HepG2 (cell line): ENCODE measurements at regions not wholly inside any gene's neighbourhood (a gene's known extent, or its start where the extent isn't known, plus 50 kb on each side); places are given as distances from the start of the nearest gene placed in this dataset.

Experiments
- ETV6 ChIP-seq: sonication (generic); formaldehyde crosslinking; conservative IDR thresholded peaks from 2 replicates; pipeline ENCODE4 v1.4.0; 2020; ENCODE audit warnings: missing genetic modification reagents
- NR2F6 ChIP-seq, 2 experiments: IDR thresholded peaks; 2 replicates each; pipeline ENCODE4 v1.6.1; 2016; ENCODE audit warnings: antibody characterized with exemption in 1 of 2, mild to moderate bottlenecking in 1 of 2
- SUZ12 ChIP-seq: fragments of 150-350 bp; IDR thresholded peaks from 2 replicates; pipeline ENCODE4 v1.6.1; 2014; ENCODE audit warnings: low read depth, low read length
- TARDBP ChIP-seq: sonication (generic); formaldehyde crosslinking; IDR thresholded peaks from 2 replicates; pipeline ENCODE4 v1.8.0; 2022; ENCODE audit warnings: mild to moderate bottlenecking, missing genetic modification reagents
- TGIF2 ChIP-seq: IDR thresholded peaks from 2 replicates; pipeline ENCODE4 v1.6.1; 2016; ENCODE audit warnings: control low read depth, missing compliant biosample characterization
- ZNF558 ChIP-seq: sonication (generic); formaldehyde crosslinking; IDR thresholded peaks from 2 replicates; pipeline ENCODE4 v1.9.0; 2022; ENCODE audit warnings: mild to moderate bottlenecking, missing genetic modification reagents, borderline replicate concordance
- TF ChIP-seq, protein P1 (sequence below): sonication (generic); formaldehyde crosslinking; conservative IDR thresholded peaks from 2 replicates; pipeline ENCODE4 v1.4.0; 2020; ENCODE audit warnings: missing genetic modification reagents
- TF ChIP-seq, protein P2 (sequence below): IDR thresholded peaks from 2 replicates; pipeline ENCODE4 v1.4.0; 2020; ENCODE audit warnings: mild to moderate bottlenecking, missing genetic modification reagents
- TF ChIP-seq, protein P3 (sequence below): sonication (generic); formaldehyde crosslinking; IDR thresholded peaks from 2 replicates; pipeline ENCODE4 v1.4.0; 2020; ENCODE audit warnings: missing genetic modification reagents, borderline replicate concordance
- TF ChIP-seq, protein P4 (sequence below): sonication (generic); formaldehyde crosslinking; IDR thresholded peaks from 2 replicates; pipeline ENCODE4 v1.4.0; 2020; ENCODE audit warnings: mild to moderate bottlenecking, low read depth, missing genetic modification reagents

DNA sequence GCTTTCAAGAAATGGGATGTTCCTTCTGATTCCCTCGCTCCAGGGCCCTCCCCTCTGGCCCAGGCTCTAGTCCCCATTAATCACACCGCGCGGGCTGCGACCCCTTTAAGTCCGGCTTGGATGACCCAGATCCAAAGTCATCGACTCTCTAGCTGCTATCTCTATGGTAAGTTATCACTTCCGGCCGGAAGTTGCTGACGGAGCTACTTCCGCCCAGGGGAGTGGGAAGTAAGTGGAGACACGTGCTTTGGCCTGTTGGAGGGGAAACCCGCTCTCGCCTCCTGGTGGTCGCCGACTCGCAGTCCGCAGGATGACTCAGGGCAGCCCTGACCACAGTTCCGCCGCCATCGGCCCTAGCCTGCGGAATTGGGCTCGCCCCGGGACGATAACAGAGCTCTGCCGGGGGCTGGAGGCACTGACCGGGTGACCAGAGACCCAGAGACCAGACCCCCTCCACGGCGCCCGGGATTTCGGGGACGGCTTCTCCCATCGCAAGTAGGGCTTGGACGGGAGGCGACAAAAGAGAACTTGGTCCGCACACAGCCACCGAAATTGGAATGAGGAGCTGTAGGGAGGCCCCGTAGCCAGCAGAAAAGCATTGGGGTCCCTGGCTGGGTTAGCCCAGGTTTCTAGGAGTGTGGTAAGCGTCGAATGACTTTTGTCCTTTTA is 52.2 kb upstream of the SEC14L1 start (continued):
- TF ChIP-seq, protein P1, sequence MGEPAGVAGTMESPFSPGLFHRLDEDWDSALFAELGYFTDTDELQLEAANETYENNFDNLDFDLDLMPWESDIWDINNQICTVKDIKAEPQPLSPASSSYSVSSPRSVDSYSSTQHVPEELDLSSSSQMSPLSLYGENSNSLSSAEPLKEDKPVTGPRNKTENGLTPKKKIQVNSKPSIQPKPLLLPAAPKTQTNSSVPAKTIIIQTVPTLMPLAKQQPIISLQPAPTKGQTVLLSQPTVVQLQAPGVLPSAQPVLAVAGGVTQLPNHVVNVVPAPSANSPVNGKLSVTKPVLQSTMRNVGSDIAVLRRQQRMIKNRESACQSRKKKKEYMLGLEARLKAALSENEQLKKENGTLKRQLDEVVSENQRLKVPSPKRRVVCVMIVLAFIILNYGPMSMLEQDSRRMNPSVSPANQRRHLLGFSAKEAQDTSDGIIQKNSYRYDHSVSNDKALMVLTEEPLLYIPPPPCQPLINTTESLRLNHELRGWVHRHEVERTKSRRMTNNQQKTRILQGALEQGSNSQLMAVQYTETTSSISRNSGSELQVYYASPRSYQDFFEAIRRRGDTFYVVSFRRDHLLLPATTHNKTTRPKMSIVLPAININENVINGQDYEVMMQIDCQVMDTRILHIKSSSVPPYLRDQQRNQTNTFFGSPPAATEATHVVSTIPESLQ (CRISPR knock-in tag) = peak; percentile 86; the same call in 1 of the 2 replicates
- TF ChIP-seq, protein P2, sequence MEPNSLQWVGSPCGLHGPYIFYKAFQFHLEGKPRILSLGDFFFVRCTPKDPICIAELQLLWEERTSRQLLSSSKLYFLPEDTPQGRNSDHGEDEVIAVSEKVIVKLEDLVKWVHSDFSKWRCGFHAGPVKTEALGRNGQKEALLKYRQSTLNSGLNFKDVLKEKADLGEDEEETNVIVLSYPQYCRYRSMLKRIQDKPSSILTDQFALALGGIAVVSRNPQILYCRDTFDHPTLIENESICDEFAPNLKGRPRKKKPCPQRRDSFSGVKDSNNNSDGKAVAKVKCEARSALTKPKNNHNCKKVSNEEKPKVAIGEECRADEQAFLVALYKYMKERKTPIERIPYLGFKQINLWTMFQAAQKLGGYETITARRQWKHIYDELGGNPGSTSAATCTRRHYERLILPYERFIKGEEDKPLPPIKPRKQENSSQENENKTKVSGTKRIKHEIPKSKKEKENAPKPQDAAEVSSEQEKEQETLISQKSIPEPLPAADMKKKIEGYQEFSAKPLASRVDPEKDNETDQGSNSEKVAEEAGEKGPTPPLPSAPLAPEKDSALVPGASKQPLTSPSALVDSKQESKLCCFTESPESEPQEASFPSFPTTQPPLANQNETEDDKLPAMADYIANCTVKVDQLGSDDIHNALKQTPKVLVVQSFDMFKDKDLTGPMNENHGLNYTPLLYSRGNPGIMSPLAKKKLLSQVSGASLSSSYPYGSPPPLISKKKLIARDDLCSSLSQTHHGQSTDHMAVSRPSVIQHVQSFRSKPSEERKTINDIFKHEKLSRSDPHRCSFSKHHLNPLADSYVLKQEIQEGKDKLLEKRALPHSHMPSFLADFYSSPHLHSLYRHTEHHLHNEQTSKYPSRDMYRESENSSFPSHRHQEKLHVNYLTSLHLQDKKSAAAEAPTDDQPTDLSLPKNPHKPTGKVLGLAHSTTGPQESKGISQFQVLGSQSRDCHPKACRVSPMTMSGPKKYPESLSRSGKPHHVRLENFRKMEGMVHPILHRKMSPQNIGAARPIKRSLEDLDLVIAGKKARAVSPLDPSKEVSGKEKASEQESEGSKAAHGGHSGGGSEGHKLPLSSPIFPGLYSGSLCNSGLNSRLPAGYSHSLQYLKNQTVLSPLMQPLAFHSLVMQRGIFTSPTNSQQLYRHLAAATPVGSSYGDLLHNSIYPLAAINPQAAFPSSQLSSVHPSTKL (CRISPR knock-in tag) = peak; percentile 81
- TF ChIP-seq ETV6 = peak; percentile 99
- TF ChIP-seq, protein P3, sequence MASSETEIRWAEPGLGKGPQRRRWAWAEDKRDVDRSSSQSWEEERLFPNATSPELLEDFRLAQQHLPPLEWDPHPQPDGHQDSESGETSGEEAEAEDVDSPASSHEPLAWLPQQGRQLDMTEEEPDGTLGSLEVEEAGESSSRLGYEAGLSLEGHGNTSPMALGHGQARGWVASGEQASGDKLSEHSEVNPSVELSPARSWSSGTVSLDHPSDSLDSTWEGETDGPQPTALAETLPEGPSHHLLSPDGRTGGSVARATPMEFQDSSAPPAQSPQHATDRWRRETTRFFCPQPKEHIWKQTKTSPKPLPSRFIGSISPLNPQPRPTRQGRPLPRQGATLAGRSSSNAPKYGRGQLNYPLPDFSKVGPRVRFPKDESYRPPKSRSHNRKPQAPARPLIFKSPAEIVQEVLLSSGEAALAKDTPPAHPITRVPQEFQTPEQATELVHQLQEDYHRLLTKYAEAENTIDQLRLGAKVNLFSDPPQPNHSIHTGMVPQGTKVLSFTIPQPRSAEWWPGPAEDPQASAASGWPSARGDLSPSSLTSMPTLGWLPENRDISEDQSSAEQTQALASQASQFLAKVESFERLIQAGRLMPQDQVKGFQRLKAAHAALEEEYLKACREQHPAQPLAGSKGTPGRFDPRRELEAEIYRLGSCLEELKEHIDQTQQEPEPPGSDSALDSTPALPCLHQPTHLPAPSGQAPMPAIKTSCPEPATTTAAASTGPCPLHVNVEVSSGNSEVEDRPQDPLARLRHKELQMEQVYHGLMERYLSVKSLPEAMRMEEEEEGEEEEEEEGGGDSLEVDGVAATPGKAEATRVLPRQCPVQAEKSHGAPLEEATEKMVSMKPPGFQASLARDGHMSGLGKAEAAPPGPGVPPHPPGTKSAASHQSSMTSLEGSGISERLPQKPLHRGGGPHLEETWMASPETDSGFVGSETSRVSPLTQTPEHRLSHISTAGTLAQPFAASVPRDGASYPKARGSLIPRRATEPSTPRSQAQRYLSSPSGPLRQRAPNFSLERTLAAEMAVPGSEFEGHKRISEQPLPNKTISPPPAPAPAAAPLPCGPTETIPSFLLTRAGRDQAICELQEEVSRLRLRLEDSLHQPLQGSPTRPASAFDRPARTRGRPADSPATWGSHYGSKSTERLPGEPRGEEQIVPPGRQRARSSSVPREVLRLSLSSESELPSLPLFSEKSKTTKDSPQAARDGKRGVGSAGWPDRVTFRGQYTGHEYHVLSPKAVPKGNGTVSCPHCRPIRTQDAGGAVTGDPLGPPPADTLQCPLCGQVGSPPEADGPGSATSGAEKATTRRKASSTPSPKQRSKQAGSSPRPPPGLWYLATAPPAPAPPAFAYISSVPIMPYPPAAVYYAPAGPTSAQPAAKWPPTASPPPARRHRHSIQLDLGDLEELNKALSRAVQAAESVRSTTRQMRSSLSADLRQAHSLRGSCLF = peak; percentile 72; the same call in 1 of the 2 replicates
- TF ChIP-seq, protein P4, sequence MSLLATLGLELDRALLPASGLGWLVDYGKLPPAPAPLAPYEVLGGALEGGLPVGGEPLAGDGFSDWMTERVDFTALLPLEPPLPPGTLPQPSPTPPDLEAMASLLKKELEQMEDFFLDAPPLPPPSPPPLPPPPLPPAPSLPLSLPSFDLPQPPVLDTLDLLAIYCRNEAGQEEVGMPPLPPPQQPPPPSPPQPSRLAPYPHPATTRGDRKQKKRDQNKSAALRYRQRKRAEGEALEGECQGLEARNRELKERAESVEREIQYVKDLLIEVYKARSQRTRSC (CRISPR knock-in tag) = no peak; the same call in 1 of the 2 replicates
- TF ChIP-seq NR2F6 (IDR thresholded peaks at IDR 0.05) = no peak
- peak; percentile 81; the same call in 1 of the 2 replicates for TF ChIP-seq NR2F6 (CRISPR knock-in tag; IDR thresholded peaks at IDR 0.05)
- peak; percentile 97 for TF ChIP-seq TGIF2 (CRISPR knock-in tag)
- peak; percentile 98 for TF ChIP-seq TARDBP (CRISPR knock-in tag)
- no peak for TF ChIP-seq SUZ12
- peak; percentile 98 for TF ChIP-seq ZNF558 (CRISPR knock-in tag)
